IMR-90 (cell line): ENCODE measurements at regions not wholly inside any gene's neighbourhood (a gene's known extent, or its start where the extent isn't known, plus 50 kb on each side); places are given as distances from the start of the nearest gene placed in this dataset.

Source experiments
- BHLHE40 ChIP-seq: fragments of 150-350 bp; IDR thresholded peaks from 2 replicates; pipeline ENCODE4 v1.6.1; 2016; ENCODE audit warnings: mild to moderate bottlenecking, low read depth, low read length
- CEBPB ChIP-seq: IDR thresholded peaks from 2 replicates; pipeline ENCODE4 v1.6.1; 2012; ENCODE audit warnings: low read depth, low read length, improper control_type of control experiment
- FOS ChIP-seq: fragments of 150-350 bp; IDR thresholded peaks from 2 replicates; pipeline ENCODE4 v1.6.1; 2016; ENCODE audit warnings: low read depth, low read length
- MAFK ChIP-seq: IDR thresholded peaks from 2 replicates; pipeline ENCODE4 v1.6.1; 2012; ENCODE audit warnings: low read depth, low read length, improper control_type of control experiment
- POLR2A ChIP-seq: IDR thresholded peaks from 2 replicates; pipeline ENCODE4 v1.6.1; 2012; ENCODE audit warnings: mild to moderate bottlenecking, low read depth, low read length
- RAD21 ChIP-seq: IDR thresholded peaks from 2 replicates; pipeline ENCODE4 v1.6.1; 2012; ENCODE audit warnings: low read length, improper control_type of control experiment
- RFX5 ChIP-seq: IDR thresholded peaks from 2 replicates; pipeline ENCODE4 v1.8.0; 2012; ENCODE audit warnings: low read depth, mild to moderate bottlenecking, low read length, moderate library complexity
- SMC3 ChIP-seq: fragments of 150-350 bp; IDR thresholded peaks from 2 replicates; pipeline ENCODE4 v1.6.1; 2016; ENCODE audit warnings: low read depth, mild to moderate bottlenecking, antibody characterized with exemption, low read length, moderate library complexity
- USF2 ChIP-seq: fragments of 150-350 bp; IDR thresholded peaks from 2 replicates; pipeline ENCODE4 v1.6.1; 2017; ENCODE audit warnings: mild to moderate bottlenecking, antibody characterized with exemption, low read length, low read depth
- TF ChIP-seq, protein P1 (sequence below): conservative IDR thresholded peaks from 2 replicates; pipeline ENCODE4 v1.5.1; 2012; ENCODE audit warnings: mild to moderate bottlenecking, low read depth, low read length, improper control_type of control experiment
- TF ChIP-seq, protein P2 (sequence below): fragments of 150-350 bp; IDR thresholded peaks from 2 replicates; pipeline ENCODE4 v1.6.1; 2016; ENCODE audit warnings: low read depth, mild to moderate bottlenecking, low read length, moderate library complexity, borderline replicate concordance

GRCh38 chr9:121568343-121569265 is 69.0 kb upstream of the GGTA1 start:
- TF ChIP-seq POLR2A (no peak), CEBPB (no peak), RFX5 (no peak), BHLHE40 (no peak), SMC3 (no peak), USF2 (no peak), MAFK (no peak), RAD21 (no peak), FOS (no peak; the same call in 1 of the 2 replicates)
- TF ChIP-seq, protein P1, sequence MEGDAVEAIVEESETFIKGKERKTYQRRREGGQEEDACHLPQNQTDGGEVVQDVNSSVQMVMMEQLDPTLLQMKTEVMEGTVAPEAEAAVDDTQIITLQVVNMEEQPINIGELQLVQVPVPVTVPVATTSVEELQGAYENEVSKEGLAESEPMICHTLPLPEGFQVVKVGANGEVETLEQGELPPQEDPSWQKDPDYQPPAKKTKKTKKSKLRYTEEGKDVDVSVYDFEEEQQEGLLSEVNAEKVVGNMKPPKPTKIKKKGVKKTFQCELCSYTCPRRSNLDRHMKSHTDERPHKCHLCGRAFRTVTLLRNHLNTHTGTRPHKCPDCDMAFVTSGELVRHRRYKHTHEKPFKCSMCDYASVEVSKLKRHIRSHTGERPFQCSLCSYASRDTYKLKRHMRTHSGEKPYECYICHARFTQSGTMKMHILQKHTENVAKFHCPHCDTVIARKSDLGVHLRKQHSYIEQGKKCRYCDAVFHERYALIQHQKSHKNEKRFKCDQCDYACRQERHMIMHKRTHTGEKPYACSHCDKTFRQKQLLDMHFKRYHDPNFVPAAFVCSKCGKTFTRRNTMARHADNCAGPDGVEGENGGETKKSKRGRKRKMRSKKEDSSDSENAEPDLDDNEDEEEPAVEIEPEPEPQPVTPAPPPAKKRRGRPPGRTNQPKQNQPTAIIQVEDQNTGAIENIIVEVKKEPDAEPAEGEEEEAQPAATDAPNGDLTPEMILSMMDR, result no peak
- TF ChIP-seq, protein P2, sequence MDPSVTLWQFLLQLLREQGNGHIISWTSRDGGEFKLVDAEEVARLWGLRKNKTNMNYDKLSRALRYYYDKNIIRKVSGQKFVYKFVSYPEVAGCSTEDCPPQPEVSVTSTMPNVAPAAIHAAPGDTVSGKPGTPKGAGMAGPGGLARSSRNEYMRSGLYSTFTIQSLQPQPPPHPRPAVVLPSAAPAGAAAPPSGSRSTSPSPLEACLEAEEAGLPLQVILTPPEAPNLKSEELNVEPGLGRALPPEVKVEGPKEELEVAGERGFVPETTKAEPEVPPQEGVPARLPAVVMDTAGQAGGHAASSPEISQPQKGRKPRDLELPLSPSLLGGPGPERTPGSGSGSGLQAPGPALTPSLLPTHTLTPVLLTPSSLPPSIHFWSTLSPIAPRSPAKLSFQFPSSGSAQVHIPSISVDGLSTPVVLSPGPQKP, result no peak
